ENCODE measurements at regions not wholly inside any gene's neighbourhood (a gene's known extent, or its start where the extent isn't known, plus 50 kb on each side); places are given as distances from the start of the nearest gene placed in this dataset.

DNA sequence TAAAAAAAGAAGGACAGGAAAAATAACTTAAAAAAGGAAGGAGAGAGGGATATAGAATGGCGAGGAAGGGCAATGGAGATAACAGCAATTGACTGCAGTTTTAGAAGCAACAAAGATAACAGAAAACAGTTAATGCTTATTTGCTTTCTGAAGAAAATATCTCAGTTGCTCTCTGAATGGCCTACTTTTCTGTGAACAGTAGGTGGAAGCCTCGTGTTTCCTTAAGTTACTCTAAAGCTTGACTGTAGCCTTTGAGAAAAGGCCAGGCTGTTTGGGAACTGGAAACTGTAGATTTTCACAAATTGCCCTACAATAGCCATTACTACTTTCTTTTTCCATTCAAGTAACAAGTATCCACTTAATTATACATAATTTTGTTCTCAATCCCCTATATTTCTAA lies 404.5 kb downstream of the YTHDC2 start:
- no peak for DNase-seq

DNA sequence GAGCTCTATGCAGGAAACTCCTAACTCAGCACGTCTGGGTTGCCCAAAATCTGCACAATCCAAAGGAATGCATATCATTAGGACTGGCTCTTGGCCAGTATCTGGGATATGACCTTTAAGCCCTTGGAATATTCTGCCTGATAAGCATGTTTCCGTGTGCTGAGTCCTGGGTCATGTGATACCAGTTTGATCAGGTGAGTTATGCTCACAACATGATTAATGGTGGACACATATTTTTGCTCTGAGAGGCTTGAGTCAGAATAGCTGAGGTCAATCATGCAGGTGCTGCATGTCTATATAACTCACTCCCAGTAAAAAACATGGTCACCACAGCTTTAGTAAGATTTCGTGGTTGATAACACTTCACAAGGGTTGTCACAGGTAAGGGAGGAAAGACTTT lies 408.8 kb downstream of the YTHDC2 start:
- DNase-seq: no peak

DNA sequence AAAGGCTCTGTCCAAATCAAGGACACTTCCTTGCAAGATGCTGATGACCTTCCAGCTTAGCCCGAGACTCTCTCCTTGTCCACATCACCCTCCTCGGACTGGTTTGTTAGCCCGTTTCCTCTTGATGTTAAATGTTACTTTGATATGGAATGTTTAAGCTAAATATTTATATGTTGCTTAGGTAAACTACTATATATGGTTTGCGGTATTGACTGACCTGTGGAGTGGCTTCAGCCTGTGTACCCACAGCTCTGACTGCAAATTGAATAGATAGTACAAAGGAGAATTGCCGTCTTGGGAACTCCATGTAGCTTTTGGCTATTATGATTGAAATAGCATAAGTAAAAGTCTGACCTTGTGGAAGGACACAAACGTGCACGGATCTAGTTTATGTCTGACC lies 422.0 kb downstream of the YTHDC2 start:
- no peak for DNase-seq

DNA sequence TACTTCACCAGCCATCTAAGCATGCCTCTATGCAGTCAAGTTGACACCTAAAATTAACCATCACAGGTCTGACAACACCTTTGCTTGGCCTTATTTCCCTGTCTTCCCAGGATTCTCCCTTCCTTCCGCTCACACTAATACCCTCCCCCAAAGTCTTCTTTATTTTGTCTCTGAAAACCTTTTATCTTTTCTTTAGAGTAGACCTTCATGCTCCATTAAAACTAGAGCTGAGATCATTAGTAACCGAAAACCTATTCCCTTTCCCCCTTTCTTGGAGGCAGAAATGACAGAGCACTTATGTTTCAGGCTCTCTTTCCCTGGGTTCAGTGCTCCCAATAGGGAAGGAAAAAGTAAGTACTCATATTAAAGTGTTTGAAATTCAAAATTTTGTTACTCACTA lies 423.8 kb downstream of the YTHDC2 start:
- no peak for DNase-seq

DNA sequence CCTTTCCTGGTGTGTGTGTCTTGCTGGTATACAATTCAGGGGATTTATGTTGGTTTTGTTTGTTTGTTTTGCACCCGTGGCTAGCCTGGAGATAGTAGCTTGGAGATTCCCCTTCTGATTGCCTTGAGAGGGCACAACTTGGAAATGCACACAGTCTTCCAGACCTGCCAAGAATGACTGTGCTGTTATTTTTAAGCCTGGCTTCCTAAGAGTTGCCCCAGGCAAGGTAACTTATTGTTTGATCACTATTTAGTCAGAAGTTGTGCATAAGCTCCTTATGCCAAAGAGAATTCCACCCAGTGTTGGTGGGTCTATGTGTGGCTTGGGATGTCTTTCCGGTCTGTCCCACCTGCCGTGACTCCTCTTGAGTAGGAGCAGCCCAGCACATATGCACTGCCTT lies 421.9 kb upstream of the KCNN2 start:
- no peak for DNase-seq

DNA sequence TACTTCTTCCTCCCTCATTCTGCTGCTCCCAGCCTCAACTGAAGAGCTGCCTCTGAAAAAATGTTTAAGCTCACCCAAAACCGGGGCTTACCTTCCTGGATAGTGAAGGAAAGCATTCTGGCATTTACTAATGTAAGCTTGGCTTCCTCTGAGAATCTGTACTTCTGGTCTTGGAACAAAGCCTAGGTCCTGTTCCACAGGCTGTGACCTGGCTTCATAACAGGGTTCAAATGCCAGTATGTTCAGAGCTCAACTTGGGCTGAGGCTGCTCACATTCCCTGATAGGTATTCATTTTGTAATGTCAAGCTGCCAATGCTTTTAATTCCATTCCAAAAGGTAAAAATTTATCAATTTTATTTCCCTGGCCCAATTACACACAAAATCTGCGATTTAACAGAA lies 411.7 kb upstream of the KCNN2 start:
- DNase-seq: no peak

DNA sequence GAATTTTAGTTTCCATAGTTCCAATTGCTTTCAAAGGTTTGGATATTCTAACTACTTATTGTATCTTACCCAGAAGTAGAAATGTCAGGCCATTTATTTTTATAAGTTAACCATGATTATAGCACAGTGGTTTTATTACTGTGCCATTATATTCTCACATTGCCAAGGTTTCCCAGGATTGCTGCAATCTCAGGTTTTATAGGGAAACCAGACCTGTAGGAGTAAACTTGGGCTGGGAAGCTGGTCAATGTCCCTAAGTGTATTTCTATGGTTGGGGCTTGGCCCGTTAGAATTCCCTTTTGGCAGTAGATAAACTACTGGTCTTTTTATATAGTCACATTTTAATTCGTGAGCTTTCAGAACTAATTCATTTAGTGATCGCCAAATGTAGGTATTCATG lies 396.6 kb upstream of the KCNN2 start:
- DNase-seq: no peak

DNA sequence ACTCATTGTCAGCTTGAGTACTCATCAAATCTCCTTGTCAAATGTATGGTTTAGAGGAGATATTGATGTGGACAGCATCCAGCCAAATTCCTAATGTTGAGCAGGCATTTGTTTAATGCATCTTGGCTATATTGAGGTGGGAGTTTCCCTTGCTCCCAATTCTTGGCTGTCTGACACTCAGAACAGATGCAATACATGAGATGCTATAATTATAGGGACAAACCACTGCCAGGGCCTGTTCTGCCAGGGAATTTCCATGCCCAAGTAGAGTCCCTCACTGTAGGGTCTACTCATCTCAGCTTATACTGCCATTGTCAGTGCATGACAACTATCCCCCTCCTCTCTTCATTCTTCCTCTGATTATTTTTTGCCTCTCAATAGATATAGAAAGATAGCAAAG lies 392.0 kb upstream of the KCNN2 start:
- DNase-seq: no peak

DNA sequence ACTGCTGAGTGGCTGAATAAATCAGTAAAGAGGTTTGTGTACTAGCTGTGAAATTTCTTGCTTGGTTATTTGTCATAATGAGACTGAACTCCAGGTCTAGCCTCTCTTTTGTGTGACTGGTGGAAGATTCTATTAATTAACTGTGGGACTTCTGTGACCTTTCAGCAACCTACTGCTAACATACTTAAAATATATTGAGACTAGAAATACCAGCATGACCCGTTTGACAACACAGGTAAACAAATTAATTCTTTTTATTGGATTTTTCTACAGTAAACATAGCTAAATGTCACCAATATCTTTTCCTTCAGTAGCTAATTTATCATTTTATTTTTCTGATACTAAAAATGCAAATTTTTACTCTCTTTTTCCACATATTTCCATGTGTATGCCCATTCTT lies 390.4 kb upstream of the KCNN2 start:
- no peak for DNase-seq

DNA sequence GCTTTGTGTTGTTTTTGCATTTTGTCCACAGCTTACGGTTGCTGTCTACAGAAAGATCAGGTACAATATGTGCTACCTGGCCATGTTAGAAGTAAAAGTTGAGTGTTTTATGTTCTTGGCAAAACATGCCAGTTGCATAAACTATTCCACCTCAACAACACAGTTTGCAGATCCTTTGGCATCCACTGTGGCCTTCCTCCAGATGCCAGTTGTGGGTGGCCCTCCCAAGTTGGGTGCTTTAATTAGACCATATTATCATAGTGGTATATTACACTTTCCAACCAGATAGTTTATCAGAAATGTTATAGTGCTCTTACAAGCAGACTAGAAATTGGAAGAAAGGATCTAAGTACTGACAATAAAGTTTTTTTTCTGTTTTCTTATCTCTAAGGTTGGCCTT lies 386.9 kb upstream of the KCNN2 start:
- no peak for DNase-seq

DNA sequence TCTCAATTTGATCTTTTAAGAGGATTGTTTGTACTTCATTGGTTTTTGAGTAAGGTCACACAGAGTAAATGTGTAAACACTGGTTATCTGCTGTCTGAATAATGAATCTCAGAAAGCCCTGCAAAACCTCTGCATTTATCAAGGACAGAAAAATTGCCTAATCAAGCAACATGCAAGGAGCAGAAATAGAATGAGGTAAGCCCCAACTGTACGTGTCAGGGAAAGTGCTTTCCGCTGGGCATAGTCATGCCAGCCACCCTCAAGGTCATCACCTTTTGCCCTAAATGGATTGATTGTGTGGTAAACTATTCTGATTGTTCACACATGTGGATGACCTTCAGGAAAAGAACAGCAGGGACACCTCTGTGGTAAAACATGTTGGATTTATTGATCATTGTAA lies 376.9 kb upstream of the KCNN2 start:
- DNase-seq: no peak

DNA sequence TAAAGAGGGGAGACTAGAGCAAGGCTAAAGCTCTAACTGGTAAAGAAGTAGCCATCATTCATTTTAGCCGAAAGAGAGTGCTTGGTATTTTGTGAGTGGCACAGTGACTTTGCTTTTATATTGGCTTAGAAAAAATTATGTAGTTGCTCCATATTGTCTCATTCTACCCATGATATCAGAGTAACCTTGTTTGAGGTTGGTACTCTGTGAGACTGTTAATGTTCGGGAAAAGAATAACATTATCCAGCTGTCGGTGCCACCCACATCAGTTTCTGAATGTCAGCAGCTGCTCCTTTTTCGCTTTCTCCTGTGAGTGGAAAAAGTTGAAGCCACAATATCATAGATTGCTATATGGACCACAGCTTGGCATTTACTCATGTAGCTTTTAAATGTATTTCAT lies 376.4 kb upstream of the KCNN2 start:
- DNase-seq: no peak

DNA sequence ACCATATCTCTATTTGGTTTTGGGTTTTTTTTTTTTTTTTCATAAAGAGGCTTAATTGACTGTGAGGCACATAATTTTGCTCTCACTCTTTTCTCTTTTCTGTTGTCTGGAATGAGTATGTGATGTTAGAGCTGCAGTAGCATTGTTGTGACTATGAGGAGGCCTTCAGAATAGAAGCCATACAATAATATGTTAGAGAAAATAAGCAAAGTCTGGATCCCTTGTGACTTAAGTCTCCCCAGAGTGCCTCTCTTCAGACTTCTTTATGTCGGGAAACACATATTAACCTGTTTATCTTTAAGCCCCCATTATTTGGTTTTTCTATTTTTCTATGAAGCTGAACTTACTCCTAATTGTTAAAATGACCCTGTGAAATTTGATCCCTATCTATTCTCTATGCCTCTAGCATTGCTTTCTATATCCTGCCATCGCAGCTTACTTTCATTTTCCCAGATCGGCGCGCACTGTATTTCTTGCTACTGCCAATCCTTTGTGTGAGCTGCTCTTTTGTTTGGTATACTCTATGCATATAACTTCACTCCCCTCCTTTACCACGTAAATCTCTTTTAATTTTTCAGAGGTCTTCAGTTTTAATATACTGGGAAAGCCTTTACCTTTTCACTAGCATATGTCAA lies 372.5 kb upstream of the KCNN2 start:
- no peak for DNase-seq

DNA sequence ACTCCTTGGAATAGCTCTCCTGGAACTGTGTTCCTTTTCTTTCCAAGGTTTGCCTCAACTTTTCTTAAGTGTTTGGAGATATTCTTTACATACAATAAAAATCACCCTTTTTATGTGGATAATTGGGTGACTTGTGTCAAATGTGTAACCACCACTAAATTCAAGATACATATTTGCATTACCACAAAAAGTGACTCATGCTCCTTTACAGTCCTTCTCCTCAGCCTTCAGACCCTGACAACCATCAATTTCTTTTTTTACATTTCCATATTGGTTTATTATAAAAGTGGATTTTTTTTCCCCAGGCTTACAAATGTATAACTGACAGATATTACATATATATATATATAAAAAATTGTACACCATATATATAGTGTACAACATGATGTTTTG lies 372.0 kb upstream of the KCNN2 start:
- DNase-seq: no peak

DNA sequence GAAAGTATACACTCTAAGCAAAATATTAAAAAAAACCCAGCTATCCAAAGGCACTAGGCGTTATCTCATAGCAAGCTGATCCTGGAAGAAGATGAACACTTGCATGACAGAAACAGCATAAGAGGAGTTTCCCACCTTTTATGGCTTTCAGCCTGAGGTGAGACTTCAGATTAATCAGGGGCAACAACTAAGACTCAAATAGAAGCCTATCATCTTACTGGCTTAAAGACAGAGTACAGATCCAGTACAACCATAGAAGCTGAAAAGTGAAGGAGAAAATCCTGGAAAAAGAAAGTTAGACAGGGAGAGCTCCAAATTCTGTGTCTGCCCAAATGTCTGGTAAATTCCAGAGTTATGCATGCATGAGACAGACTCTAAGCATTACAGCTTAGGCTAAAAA lies 360.8 kb upstream of the KCNN2 start:
- no peak for DNase-seq

DNA sequence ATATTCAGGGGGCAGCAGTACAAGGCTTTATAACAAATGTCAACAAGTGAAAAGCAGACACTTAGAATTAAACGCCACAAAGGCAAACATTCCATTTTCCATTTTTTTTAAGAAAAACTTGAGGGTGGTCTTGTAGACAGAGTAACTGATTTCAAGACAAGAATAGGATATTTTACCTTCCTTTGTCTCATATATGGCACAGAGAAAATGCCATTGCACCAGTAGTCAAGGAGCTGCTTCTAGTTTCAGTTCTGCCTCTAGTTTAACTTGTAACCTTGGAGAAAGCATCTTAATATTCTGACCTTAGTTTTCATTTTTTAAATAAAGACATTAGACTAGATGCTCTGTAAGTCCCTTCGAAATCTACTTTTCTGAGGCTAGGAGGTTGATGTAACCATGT lies 355.3 kb upstream of the KCNN2 start:
- DNase-seq: no peak

DNA sequence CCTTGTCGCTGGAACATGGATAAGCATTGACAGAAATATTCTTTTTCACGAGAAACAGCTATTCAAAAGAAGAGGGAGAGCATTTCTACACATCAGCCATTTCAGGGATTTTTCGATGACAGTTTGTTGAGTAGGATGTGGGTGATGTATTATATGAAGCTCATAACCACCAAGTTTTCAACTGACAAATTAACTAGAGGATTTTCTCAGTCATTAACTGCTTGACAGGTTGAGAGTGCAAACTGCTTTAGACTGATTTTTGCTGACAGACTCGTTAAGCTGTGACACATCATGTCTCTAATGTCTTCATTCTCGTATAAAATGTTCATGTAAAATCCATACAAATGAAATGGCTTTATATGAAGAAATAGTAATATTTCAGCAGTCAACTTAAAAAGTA lies 354.2 kb upstream of the KCNN2 start:
- DNase-seq: no peak

DNA sequence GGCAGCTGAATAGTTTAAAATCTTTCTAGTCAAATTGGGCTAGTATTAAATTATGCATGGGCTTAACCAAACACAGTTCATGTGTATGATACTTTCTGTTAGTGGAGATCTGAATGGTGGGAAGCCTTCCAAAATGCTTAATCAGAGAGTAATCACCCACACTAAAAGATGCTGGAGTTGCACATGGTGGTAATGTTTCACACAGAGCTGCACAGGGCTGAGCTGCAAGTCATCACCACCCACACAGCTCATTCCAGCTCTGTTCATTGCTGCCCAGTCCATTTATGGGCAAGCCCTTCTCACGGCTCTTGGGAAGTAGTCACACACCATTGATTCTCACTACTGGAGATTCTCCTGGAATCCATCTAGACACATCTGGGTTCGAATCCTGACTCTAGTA lies 351.5 kb upstream of the KCNN2 start:
- DNase-seq: no peak

DNA sequence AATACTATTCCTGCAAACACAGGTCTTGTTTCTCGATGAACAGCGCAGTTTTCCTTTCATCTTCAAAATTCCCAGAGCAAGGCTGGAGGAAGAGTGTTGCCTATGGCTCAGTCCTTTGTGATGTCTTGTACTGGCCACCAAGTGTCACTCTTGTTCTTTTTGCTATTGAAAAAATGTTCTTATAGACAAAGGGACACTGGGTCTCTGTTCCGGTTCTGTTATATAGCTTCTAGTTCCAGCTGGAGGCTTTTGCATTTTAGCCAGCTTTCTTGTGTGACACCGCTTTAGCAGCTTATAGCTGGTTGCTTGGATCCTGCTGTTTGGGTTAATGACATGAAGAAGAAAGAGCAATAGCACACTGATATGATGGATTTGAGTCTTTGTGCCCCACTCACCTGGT lies 343.7 kb upstream of the KCNN2 start:
- DNase-seq: no peak

DNA sequence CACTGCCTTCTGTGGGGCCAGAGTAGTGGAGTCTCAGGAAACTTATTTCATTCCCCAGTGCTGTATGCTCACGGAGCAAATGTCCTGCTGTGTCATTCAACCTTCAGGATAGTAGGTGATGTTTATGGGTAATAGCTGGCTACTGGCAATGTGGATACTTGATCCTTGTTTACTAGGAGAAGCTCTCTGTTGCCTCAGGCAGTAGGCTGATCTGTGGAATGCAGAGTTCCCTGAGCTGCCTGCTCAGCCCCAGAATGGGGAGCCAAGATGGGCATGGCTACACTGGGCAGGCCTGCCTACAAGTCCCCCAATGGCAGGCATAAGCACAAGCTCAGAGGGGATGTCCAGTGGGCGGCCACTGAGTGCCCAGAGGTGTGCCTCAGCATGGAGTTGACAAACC lies 323.1 kb upstream of the KCNN2 start:
- no peak for DNase-seq

DNA sequence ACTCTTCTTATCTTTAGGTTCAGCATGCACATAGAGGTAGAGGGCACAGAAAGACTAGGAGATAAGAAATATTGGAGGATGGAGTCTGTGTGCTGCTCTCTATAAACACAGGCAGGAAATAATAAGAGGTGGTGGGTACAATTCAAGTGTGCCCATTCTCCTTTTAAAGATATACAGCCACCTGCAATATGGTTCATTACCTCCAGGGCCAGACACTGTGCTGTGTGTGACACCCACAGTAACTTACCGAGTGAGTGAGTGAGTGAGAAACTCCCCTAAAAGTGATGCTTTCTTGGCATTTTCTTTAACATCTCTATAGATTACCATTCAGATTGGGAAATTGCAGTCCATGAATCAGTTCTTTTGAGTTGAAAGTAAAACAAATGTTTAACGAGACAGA lies 311.8 kb upstream of the KCNN2 start:
- DNase-seq: no peak

DNA sequence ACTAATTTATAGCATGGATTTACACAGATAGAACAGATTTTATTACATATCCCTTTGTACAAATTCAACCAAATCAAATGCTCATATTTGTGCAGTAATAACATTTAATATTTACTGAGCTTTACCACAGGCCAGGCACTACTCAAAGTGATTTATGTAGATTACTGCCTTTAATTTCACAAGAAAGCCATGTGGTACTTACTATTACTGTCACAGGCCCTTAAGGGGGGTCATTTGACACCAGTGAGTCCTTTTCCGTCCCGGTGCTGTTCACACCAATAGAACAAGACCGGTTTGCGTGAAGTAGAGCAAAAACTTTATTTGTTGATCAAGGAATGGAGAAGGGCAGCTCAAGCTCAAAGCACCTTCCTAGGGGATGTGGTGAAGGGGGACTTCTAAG lies 308.5 kb upstream of the KCNN2 start:
- no peak for DNase-seq

DNA sequence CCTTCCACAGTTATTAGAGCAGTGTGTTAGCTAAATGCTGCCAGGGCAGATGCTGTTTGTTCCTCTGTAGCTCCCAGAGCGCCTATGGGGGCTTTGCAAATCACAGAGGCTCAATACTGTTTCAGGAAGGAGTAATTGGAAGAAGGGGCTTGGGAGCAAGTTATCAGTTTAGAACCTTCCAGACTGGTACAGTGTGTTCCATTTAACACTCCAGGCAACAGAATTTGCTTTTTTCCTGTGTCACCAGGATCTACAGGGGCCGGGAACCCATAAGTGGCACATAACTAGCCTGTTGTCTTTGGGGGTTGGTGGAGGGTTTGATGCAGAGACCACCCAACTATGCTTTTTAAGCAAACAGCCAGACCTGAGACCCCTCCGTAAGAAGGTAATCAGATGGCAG lies 307.3 kb upstream of the KCNN2 start:
- DNase-seq: no peak

DNA sequence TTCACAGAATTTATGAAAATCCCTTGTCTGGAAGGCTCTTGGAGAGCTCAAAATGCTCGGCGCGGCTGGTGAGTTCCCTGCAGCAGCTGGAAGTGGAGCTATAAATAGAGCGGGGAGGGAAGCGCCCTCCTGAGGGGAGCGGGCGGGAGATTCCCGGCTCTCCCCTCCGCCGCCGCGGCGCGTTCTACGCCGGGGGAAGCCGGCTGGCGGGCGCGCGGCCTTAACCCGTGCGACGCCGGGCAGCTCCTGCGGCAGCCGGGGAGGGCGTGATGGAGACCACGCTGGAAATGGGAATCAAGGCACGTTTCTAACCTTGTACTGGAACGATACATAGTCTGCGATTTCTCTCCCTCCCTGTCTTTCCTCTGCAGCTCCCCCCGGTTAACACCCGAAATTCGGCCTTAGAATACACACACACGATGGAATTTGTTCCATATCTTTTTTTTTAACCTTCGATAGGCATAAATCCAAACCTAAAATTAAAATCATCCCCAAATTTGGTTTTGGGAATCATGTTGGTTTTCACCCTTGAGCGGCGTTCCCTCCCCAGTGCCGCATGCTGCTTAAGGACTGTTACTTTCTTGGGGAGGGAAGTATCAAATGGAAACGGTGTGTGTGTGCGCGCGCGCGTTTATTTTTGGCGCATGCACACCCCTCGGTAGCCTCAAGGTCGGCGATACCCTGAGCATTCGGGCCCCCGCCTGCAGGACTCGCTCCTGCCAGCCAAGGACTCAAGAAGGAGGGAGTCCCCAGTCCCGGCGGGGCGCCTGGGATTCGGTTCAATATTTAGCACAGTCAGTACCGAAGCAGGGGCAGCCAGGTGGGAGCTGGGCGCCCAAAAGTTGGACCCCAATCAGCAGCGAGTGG lies 306.3 kb upstream of the KCNN2 start:
- no peak for DNase-seq

DNA sequence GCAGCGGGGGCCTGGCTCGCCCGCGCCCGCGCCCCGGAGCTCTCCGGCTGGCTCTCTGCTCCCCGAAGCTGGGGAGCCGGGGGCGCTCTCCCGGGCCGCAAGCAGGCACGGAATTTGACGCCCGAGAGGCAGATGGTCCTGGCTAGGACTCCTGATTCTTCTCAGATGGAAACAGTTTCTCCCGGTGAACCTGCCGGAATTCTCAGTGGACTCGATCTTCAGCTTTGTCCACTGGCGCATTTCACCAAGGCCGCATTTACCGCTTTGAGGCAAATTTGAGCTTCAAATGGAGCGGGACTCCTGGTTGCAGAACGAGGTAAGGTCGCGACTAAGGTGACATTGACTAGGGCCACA lies 305.7 kb upstream of the KCNN2 start:
- DNase-seq: no peak

All from activated CD4-positive, alpha-beta T cell treated with anti-CD3 and anti-CD28 coated beads, Interleukin-10, Interleukin-2, amounts not matched to agents 100 ng/mL and 50 ng/mL, durations not matched to agents 16 hours and 8 hours (primary cell).